HepG2 (cell line): ENCODE measurements at regions not wholly inside any gene's neighbourhood (a gene's known extent, or its start where the extent isn't known, plus 50 kb on each side); places are given as distances from the start of the nearest gene placed in this dataset.

ENCODE experiments used
- ATAC-seq: fragments of 200-7000 bp; cut with Tn5 transposase; 3 replicates; pipeline ENCODE4 v1.9.1; 2020; ENCODE audit warnings: mild to moderate bottlenecking, moderate library complexity
- BruUV-seq: library from RNA; stranded (reverse); fragments of 400-500 nt; replicated peaks from 2 replicates; lab custom pipeline; 2021; lab: Mats Ljungman, UMichigan
- CTCF ChIA-PET: fragments of 300-600 bp; formaldehyde crosslinking; extraction: SDS; loops from one replicate; lab custom pipeline; 2021; ENCODE audit warnings: low total read pairs, inconsistent platforms, low intra/inter-chr PET ratio; lab: Yijun Ruan, JAX
- POLR2A ChIA-PET: fragments of 350-600 bp; sonication (Branson Sonifier 250); formaldehyde crosslinking; loops from one replicate; lab custom pipeline; 2020; ENCODE audit warnings: antibody characterized with exemption, inconsistent platforms; lab: Yijun Ruan, JAX
- DNase-seq: peaks from one replicate; pipeline ENCODE4 v3.0.0-alpha.2; 2015; ENCODE audit warnings: low spot score
- FAIRE-seq: peaks from 3 replicates; lab custom pipeline; 2011; peaks lifted over from hg19 to GRCh38; lab: Jason Lieb, UNC
- H2AFZ ChIP-seq: one replicate; pipeline ENCODE4 v1.6.1; 2011; ENCODE audit warnings: low read length, inconsistent platforms
- H3K27ac ChIP-seq: fragments of 300-600 bp; 3 replicates; pipeline ENCODE4 v1.8.0; 2011; ENCODE audit warnings: mixed run types, mild to moderate bottlenecking, mixed read lengths, low read length, inconsistent platforms; ENCODE audit not compliant: insufficient read depth; ENCODE audit errors: extremely low read length
- H3K27me3 ChIP-seq, 2 experiments: fragments of 200-600 bp in 1 of 2; 2 replicates in 1 of 2; 3 replicates in 1 of 2; pipeline versions ENCODE4 v1.6.0 to v1.8.0; 2011; ENCODE audit warnings: low read length in 2 of 2, mild to moderate bottlenecking in 2 of 2, moderate library complexity in 2 of 2, inconsistent platforms in 1 of 2; ENCODE audit not compliant: insufficient read depth in 2 of 2, control insufficient read depth in 1 of 2
- H3K36me3 ChIP-seq, 2 experiments: fragments of 200-600 bp in 1 of 2; replicated peaks in 1 of 2; 2 replicates in 1 of 2; 3 replicates in 1 of 2; pipeline versions ENCODE4 v1.5.1 to v1.8.0; 2011; ENCODE audit warnings: low read length in 2 of 2, inconsistent platforms in 1 of 2; ENCODE audit not compliant: insufficient read depth in 2 of 2, control insufficient read depth in 1 of 2
- H3K4me1 ChIP-seq: 2 replicates; pipeline ENCODE4 v1.5.1; 2012; ENCODE audit warnings: low read length, inconsistent platforms; ENCODE audit not compliant: insufficient read depth
- H3K4me2 ChIP-seq: 2 replicates; pipeline ENCODE4 v1.6.0; 2011; ENCODE audit warnings: low read depth, low read length, inconsistent platforms
- H3K4me3 ChIP-seq, 3 experiments: fragments of 200-600 bp in 1 of 3; sonication (generic), shearing (Covaris generic) in 1 of 3; replicated peaks in 1 of 3; 2 replicates each; pipeline ENCODE4 v1.5.1; 2011 to 2016; ENCODE audit warnings: low read length in 3 of 3, inconsistent platforms in 2 of 3, low read depth in 2 of 3, mild to moderate bottlenecking in 2 of 3, control low read depth in 1 of 3, mixed read lengths in 1 of 3; ENCODE audit not compliant: insufficient read depth in 1 of 3
- H3K79me2 ChIP-seq: one replicate; pipeline ENCODE4 v1.6.1; 2011; ENCODE audit warnings: low read length, inconsistent platforms; ENCODE audit not compliant: insufficient read depth
- H3K9ac ChIP-seq: 2 replicates; pipeline ENCODE4 v1.6.0; 2011; ENCODE audit warnings: mild to moderate bottlenecking, low read depth, low read length, inconsistent platforms; ENCODE audit not compliant: insufficient read depth
- H3K9me3 ChIP-seq: 2 replicates; pipeline ENCODE4 v1.5.1; 2012; ENCODE audit warnings: mild to moderate bottlenecking, low read length
- H4K20me1 ChIP-seq: 2 replicates; pipeline ENCODE4 v1.6.0; 2011; ENCODE audit warnings: inconsistent platforms, mild to moderate bottlenecking, low read length, moderate library complexity; ENCODE audit not compliant: insufficient read depth
- U2AF2 ChIP-seq: fragments of 200-400 bp; formaldehyde crosslinking; IDR thresholded peaks from 2 replicates; pipeline ENCODE4 v1.6.1; 2017; ENCODE audit warnings: low read depth, mild to moderate bottlenecking, low read length
- ZBTB42 ChIP-seq: sonication (generic); formaldehyde crosslinking; IDR thresholded peaks from 2 replicates; pipeline ENCODE4 v1.5.0; 2020; ENCODE audit warnings: mild to moderate bottlenecking, missing genetic modification reagents
- ZBTB7B ChIP-seq: sonication (generic); formaldehyde crosslinking; IDR thresholded peaks from 2 replicates; pipeline ENCODE4 v1.4.0; 2020; ENCODE audit warnings: missing genetic modification reagents
- ZMYM4 ChIP-seq: sonication (generic); formaldehyde crosslinking; IDR thresholded peaks from 2 replicates; pipeline ENCODE4 v1.8.1; 2023; ENCODE audit warnings: mild to moderate bottlenecking, missing genetic modification reagents
- ZNF782 ChIP-seq: sonication (generic); formaldehyde crosslinking; IDR thresholded peaks from 2 replicates; pipeline ENCODE4 v1.4.0; 2020; ENCODE audit warnings: missing genetic modification reagents, mild to moderate bottlenecking, borderline replicate concordance
- WGBS: methylation state at CpG from one replicate; pipeline ENCODE4 v1.1.6; 2017; ENCODE audit warnings: low lambda C conversion rate; 5-methylcytosine and 5-hydroxymethylcytosine counted together
- in situ Hi-C: cut with HindIII; loops from 2 replicates; pipeline ENCODE4 v1.10.0; 2017; ENCODE audit warnings: low pct_unique_long_range_greater_than_20kb; ENCODE audit not compliant: extremely low pct_ligation_motif_present
- intact Hi-C: fragments of 100-400 bp; cut with micrococcal nuclease; formaldehyde crosslinking; loops from one replicate; pipeline ENCODE4 v1.10.0; 2022; ENCODE audit not compliant: unreplicated experiment
- TF ChIP-seq, protein P1 (sequence below): sonication (generic); formaldehyde crosslinking; IDR thresholded peaks from 2 replicates; pipeline ENCODE4 v1.5.0; 2020; ENCODE audit warnings: missing genetic modification reagents, mild to moderate bottlenecking, borderline replicate concordance
- TF ChIP-seq, protein P2 (sequence below): sonication (generic); formaldehyde crosslinking; IDR thresholded peaks from 2 replicates; pipeline ENCODE4 v1.4.0; 2020; ENCODE audit warnings: missing genetic modification reagents

DNA sequence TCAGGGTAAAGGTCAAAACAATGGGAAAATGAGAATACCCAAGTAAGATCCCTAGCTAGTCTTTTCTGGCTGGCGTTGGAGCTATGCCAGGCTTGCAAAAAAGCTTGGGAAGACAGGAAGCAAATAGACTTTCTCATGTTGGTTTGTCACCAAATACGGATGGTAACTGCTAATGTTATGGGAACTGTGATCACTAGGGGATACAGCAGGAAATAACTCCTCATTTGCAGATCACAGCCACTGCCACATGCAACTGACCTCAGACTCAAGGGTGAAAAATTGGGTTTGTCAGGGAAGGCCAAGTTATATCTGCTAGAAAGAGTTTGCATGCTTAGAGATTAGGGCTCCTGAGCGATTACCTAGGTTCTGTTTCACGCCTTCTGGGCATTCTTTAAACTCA, 162.9 kb downstream of the NHLRC3 start:
- Histone ChIP-seq H3K4me1 (no peaks in the 10 kb centered on the region), H3K4me2 (no peak overlapping the region), H3K9me3 (no peaks in the 10 kb centered on the region), H4K20me1 (no peaks in the 10 kb centered on the region), H3K4me3 (no peak overlapping the region), H3K36me3 (no peaks in the 10 kb centered on the region), H3K27me3 (no peaks in the 10 kb centered on the region; a peak in 1 of 5 replicates), H3K9ac (no peak overlapping the region), H3K27ac (no peak overlapping the region), H3K79me2 (no peaks in the 10 kb centered on the region), H2AFZ (no peak overlapping the region)
- intact Hi-C loops (no loop called here), in situ Hi-C loops (no loop called here)
- ChIA-PET CTCF (no interaction called here), POLR2A (no interaction called here)
- no peak for FAIRE-seq
- no peak for DNase-seq
- TF ChIP-seq ZBTB7B, result no peak
- ATAC-seq, result no peak
- 7% methylated on average over 3 of the region's 4 CpGs for WGBS
- BruUV-seq, result no TSS peak

DNA sequence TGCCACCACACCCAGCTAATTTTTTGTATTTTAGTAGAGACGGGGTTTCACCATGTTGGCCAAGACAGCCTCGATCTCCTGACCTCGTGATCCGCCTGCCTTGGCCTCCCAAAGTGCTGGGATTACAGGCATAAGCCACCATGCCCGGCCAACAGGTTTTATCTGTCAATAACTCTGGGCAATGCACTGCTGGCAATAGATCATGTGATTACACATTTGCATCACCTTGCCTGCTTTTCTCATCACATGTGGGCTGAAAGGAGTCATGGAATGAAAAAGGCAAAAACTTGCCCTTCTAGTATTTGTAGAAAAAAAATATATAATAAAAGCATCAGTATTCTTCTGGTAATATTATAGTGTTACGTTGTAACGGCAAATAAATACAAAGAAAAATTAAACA, 164.5 kb downstream of the NHLRC3 start:
- POLR2A ChIA-PET, result no interaction called here
- no peak overlapping the region for H3K27ac ChIP-seq
- H3K36me3 ChIP-seq, result no peaks in the 10 kb centered on the region

More for the DNA sequence above, 164.5 kb downstream of the NHLRC3 start:
- no peaks in the 10 kb centered on the region for H3K9me3 ChIP-seq
- no peak overlapping the region for H3K4me3 ChIP-seq
- ATAC-seq, result no peak
- in situ Hi-C loops, result no loop called here
- H3K79me2 ChIP-seq, result no peaks in the 10 kb centered on the region
- H3K4me2 ChIP-seq, result no peak overlapping the region
- H4K20me1 ChIP-seq, result no peaks in the 10 kb centered on the region
- 23% methylated on average over 7 of the region's 7 CpGs for WGBS
- no TSS peak for BruUV-seq
- no peak for FAIRE-seq
- H2AFZ ChIP-seq, result no peak overlapping the region
- H3K4me1 ChIP-seq, result no peaks in the 10 kb centered on the region
- no peak overlapping the region for H3K9ac ChIP-seq
- no peak for DNase-seq
- CTCF ChIA-PET, result no interaction called here
- H3K27me3 ChIP-seq, result no peaks in the 10 kb centered on the region; a peak in 1 of 5 replicates
- TF ChIP-seq ZNF782 (CRISPR knock-in tag) (no peak), U2AF2 (no peak), ZMYM4 (no peak), ZBTB42 (CRISPR knock-in tag) (no peak)
- TF ChIP-seq, protein P1, sequence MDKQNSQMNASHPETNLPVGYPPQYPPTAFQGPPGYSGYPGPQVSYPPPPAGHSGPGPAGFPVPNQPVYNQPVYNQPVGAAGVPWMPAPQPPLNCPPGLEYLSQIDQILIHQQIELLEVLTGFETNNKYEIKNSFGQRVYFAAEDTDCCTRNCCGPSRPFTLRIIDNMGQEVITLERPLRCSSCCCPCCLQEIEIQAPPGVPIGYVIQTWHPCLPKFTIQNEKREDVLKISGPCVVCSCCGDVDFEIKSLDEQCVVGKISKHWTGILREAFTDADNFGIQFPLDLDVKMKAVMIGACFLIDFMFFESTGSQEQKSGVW (CRISPR knock-in tag), result no peak
- TF ChIP-seq, protein P2, sequence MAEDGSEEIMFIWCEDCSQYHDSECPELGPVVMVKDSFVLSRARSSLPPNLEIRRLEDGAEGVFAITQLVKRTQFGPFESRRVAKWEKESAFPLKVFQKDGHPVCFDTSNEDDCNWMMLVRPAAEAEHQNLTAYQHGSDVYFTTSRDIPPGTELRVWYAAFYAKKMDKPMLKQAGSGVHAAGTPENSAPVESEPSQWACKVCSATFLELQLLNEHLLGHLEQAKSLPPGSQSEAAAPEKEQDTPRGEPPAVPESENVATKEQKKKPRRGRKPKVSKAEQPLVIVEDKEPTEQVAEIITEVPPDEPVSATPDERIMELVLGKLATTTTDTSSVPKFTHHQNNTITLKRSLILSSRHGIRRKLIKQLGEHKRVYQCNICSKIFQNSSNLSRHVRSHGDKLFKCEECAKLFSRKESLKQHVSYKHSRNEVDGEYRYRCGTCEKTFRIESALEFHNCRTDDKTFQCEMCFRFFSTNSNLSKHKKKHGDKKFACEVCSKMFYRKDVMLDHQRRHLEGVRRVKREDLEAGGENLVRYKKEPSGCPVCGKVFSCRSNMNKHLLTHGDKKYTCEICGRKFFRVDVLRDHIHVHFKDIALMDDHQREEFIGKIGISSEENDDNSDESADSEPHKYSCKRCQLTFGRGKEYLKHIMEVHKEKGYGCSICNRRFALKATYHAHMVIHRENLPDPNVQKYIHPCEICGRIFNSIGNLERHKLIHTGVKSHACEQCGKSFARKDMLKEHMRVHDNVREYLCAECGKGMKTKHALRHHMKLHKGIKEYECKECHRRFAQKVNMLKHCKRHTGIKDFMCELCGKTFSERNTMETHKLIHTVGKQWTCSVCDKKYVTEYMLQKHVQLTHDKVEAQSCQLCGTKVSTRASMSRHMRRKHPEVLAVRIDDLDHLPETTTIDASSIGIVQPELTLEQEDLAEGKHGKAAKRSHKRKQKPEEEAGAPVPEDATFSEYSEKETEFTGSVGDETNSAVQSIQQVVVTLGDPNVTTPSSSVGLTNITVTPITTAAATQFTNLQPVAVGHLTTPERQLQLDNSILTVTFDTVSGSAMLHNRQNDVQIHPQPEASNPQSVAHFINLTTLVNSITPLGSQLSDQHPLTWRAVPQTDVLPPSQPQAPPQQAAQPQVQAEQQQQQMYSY, result no peak
- TF ChIP-seq, all 625 proteins: peak for 0
- intact Hi-C loops, result no loop called here
